ENCODE measurements at regions not wholly inside any gene's neighbourhood (a gene's known extent, or its start where the extent isn't known, plus 50 kb on each side); places are given as distances from the start of the nearest gene placed in this dataset.
"Not testable (repeated sequence)": the region's sequence is repeated elsewhere in the genome, so short reads cannot be mapped to it uniquely, and the experiment has no call there.

DNA sequence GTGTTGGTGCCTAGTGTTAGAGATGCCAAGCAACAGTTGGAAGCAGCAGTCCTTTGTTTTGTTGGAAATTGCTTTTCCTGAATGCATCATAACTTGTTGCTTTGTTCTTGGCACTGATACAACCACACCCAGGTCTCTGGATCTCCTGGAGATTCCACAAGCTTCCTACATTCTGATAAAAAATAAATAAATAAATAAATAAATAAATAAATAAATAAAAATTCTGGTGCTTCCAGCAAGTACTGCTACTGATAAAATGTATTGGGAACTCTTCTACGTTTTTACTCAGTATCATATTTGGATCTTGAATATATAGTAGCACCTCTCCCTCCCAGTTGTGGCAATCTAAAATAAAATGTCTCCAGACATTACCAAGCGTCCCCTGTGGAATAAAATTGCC, 62.7 kb upstream of the GRID2 start:
- no peak overlapping the region for H3K27ac ChIP-seq (ENCODE audit: low read depth, low read length)
- H3K4me3 ChIP-seq (ENCODE audit: low read depth, low read length): no peak overlapping the region
- H3K36me3 ChIP-seq (ENCODE audit: control insufficient read depth in 1 of 2, insufficient read depth in 2 of 2, low read length in 2 of 2): no peaks in the 10 kb centered on the region
- H3K9ac ChIP-seq (ENCODE audit: low read length): no peak overlapping the region
- H3K9me3 ChIP-seq (ENCODE audit: insufficient read depth, low read depth, low read length): no peaks in the 10 kb centered on the region
- H2BK12ac ChIP-seq (ENCODE audit: low read length): no peak overlapping the region
- H3K79me2 ChIP-seq (ENCODE audit: control insufficient read depth, insufficient read depth, low read length, poor library complexity): no peaks in the 10 kb centered on the region
- no peak overlapping the region for H2BK120ac ChIP-seq (ENCODE audit: insufficient read depth, low read length, poor library complexity)
- no peaks in the 10 kb centered on the region for H3K79me1 ChIP-seq (ENCODE audit: low read length)
- H3K4me1 ChIP-seq (ENCODE audit: control insufficient read depth in 1 of 2, insufficient read depth in 2 of 2, low read length in 2 of 2): no peaks in the 10 kb centered on the region
- WGBS (ENCODE audit: extremely low coverage, insufficient coverage, insufficient read length): no CpG with 5 or more reads among the region's 2 CpGs
- H4K12ac ChIP-seq (ENCODE audit: low read depth, low read length): no peak overlapping the region
- no peak overlapping the region for H3K23ac ChIP-seq (ENCODE audit: low read length)
- H3K14ac ChIP-seq (ENCODE audit: low read length): no peak overlapping the region
- no peak overlapping the region for H3K4ac ChIP-seq (ENCODE audit: low read depth, low read length)
- no peaks in the 10 kb centered on the region for H3K27me3 ChIP-seq (ENCODE audit: insufficient read depth, low read length)
- no peak for DNase-seq
- no peak overlapping the region for H2AK5ac ChIP-seq (ENCODE audit: low read length)
- no peak overlapping the region for H2BK5ac ChIP-seq (ENCODE audit: low read depth, low read length, poor library complexity)
- no peak overlapping the region for H4K8ac ChIP-seq (ENCODE audit: low read depth, low read length)
- no peak overlapping the region for H4K91ac ChIP-seq (ENCODE audit: low read depth, low read length)
- no peak overlapping the region for H2AFZ ChIP-seq (ENCODE audit: insufficient read depth, low read length, poor library complexity)
- H3K18ac ChIP-seq (ENCODE audit: low read length): no peak overlapping the region
- no peak overlapping the region for H3K4me2 ChIP-seq (ENCODE audit: low read length)

DNA sequence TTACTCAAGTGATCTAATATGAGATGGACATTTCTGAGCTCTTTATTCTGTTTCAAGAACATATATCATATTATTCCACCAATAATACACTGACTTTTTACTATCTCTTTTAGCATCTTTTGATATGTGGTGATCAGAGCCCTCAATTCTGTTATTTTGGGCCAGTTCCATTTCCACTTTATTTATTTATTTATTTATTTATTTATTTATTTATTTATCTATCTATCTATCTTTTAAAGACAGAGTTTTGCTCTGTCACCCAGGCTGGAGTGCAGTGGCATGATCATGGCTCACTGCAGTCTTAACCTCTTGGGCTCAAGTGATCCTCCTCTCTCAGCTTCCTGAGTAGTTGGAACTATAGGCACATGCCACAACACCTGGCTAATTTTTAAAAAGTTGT, 57.4 kb upstream of the GRID2 start:
- no peak overlapping the region for H2AFZ ChIP-seq (ENCODE audit: insufficient read depth, low read length, poor library complexity)
- H4K12ac ChIP-seq (ENCODE audit: low read depth, low read length): no peak overlapping the region
- no peak overlapping the region for H2BK5ac ChIP-seq (ENCODE audit: low read depth, low read length, poor library complexity)
- H3K9ac ChIP-seq (ENCODE audit: low read length): no peak overlapping the region
- no peak overlapping the region for H4K8ac ChIP-seq (ENCODE audit: low read depth, low read length)
- H3K23ac ChIP-seq (ENCODE audit: low read length): no peak overlapping the region
- no peaks in the 10 kb centered on the region for H3K4me1 ChIP-seq (ENCODE audit: control insufficient read depth in 1 of 2, insufficient read depth in 2 of 2, low read length in 2 of 2)
- H3K18ac ChIP-seq (ENCODE audit: low read length): no peak overlapping the region
- H2AK5ac ChIP-seq (ENCODE audit: low read length): no peak overlapping the region
- H3K4me2 ChIP-seq (ENCODE audit: low read length): no peak overlapping the region
- H3K4ac ChIP-seq (ENCODE audit: low read depth, low read length): no peak overlapping the region
- H3K79me2 ChIP-seq (ENCODE audit: control insufficient read depth, insufficient read depth, low read length, poor library complexity): no peaks in the 10 kb centered on the region
- no peak overlapping the region for H3K14ac ChIP-seq (ENCODE audit: low read length)
- H4K91ac ChIP-seq (ENCODE audit: low read depth, low read length): no peak overlapping the region
- no peak overlapping the region for H3K4me3 ChIP-seq (ENCODE audit: low read depth, low read length)
- H3K27ac ChIP-seq (ENCODE audit: low read depth, low read length): no peak overlapping the region
- no peak overlapping the region for H2BK12ac ChIP-seq (ENCODE audit: low read length)
- H2BK120ac ChIP-seq (ENCODE audit: insufficient read depth, low read length, poor library complexity): no peak overlapping the region
- no peaks in the 10 kb centered on the region for H3K79me1 ChIP-seq (ENCODE audit: low read length)
- H3K36me3 ChIP-seq (ENCODE audit: control insufficient read depth in 1 of 2, insufficient read depth in 2 of 2, low read length in 2 of 2): no peaks in the 10 kb centered on the region
- H3K9me3 ChIP-seq (ENCODE audit: insufficient read depth, low read depth, low read length): no peaks in the 10 kb centered on the region
- H3K27me3 ChIP-seq (ENCODE audit: insufficient read depth, low read length): no peaks in the 10 kb centered on the region
- no peak for DNase-seq

DNA sequence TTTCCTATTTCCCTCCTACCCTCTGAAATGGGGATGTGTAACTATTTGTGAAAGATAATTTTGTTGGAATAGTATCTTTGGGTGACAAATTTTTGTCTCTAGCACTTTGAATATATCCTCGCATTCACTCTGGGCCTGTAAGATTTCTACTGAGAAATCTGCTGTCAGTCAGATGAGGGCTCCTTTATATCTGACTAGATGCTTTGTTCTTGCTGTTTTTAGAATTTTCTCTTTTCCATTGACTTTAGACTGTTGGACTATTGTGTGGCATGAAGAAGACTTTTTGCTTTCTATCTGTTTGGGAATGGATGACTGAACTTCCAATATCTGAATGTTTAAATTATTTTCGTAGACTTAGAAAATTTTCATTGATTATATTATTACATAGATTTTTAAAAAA, 54.2 kb upstream of the GRID2 start:
- no peak for DNase-seq
- no CpG with 5 or more reads among the region's 2 CpGs for WGBS (ENCODE audit: extremely low coverage, insufficient coverage, insufficient read length)
- Histone ChIP-seq H3K4me2 (ENCODE audit: low read length) (no peak overlapping the region), H3K4me1 (ENCODE audit: control insufficient read depth in 1 of 2, insufficient read depth in 2 of 2, low read length in 2 of 2) (no peaks in the 10 kb centered on the region), H3K4me3 (ENCODE audit: low read depth, low read length) (no peak overlapping the region), H3K79me1 (ENCODE audit: low read length) (no peaks in the 10 kb centered on the region), H3K4ac (ENCODE audit: low read depth, low read length) (no peak overlapping the region), H3K27ac (ENCODE audit: low read depth, low read length) (no peak overlapping the region), H2BK120ac (ENCODE audit: insufficient read depth, low read length, poor library complexity) (no peak overlapping the region), H3K36me3 (ENCODE audit: control insufficient read depth in 1 of 2, insufficient read depth in 2 of 2, low read length in 2 of 2) (no peaks in the 10 kb centered on the region), H2BK12ac (ENCODE audit: low read length) (no peak overlapping the region), H2AFZ (ENCODE audit: insufficient read depth, low read length, poor library complexity) (no peak overlapping the region), H2AK5ac (ENCODE audit: low read length) (no peak overlapping the region), H4K91ac (ENCODE audit: low read depth, low read length) (no peak overlapping the region), H3K79me2 (ENCODE audit: control insufficient read depth, insufficient read depth, low read length, poor library complexity) (no peaks in the 10 kb centered on the region), H3K14ac (ENCODE audit: low read length) (no peak overlapping the region), H3K27me3 (ENCODE audit: insufficient read depth, low read length) (no peaks in the 10 kb centered on the region), H4K8ac (ENCODE audit: low read depth, low read length) (no peak overlapping the region), H3K9me3 (ENCODE audit: insufficient read depth, low read depth, low read length) (peaks cover under 1% of the 10 kb centered on the region), H3K18ac (ENCODE audit: low read length) (no peak overlapping the region), H4K12ac (ENCODE audit: low read depth, low read length) (no peak overlapping the region), H3K23ac (ENCODE audit: low read length) (no peak overlapping the region), H3K9ac (ENCODE audit: low read length) (no peak overlapping the region), H2BK5ac (ENCODE audit: low read depth, low read length, poor library complexity) (no peak overlapping the region)

DNA sequence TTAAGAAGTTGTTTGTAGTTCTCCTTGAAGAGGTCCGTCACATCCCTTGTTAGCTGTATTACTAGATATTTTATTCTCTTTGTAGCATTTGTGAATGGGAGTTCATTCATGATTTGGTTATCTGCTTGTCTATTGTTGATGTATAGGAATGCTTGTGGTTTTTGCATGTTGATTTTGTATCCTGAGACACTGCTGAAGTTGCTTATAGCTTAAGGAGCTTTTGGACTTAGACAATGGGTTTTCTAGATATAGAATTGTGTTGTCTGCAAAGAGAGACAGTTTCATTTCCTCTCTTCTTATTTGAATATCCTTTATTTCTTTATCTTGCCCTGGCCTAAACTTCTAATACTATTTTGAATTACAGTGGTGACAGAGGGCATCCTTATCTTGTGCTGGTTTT, 52.1 kb upstream of the GRID2 start:
- Histone ChIP-seq H3K9me3 (ENCODE audit: insufficient read depth, low read depth, low read length) (peaks cover 9% of the 10 kb centered on the region), H4K8ac (ENCODE audit: low read depth, low read length) (no peak overlapping the region), H3K9ac (ENCODE audit: low read length) (no peak overlapping the region), H2AFZ (ENCODE audit: insufficient read depth, low read length, poor library complexity) (no peak overlapping the region), H3K4me1 (ENCODE audit: control insufficient read depth in 1 of 2, insufficient read depth in 2 of 2, low read length in 2 of 2) (no peaks in the 10 kb centered on the region), H2BK120ac (ENCODE audit: insufficient read depth, low read length, poor library complexity) (no peak overlapping the region), H3K27ac (ENCODE audit: low read depth, low read length) (no peak overlapping the region), H3K79me1 (ENCODE audit: low read length) (no peaks in the 10 kb centered on the region), H3K36me3 (ENCODE audit: control insufficient read depth in 1 of 2, insufficient read depth in 2 of 2, low read length in 2 of 2) (peaks cover 0 to 2% of the 10 kb centered on the region in 2 experiments), H3K27me3 (ENCODE audit: insufficient read depth, low read length) (no peaks in the 10 kb centered on the region), H3K4me3 (ENCODE audit: low read depth, low read length) (no peak overlapping the region), H2AK5ac (ENCODE audit: low read length) (no peak overlapping the region), H3K4me2 (ENCODE audit: low read length) (no peak overlapping the region), H3K23ac (ENCODE audit: low read length) (no peak overlapping the region), H3K4ac (ENCODE audit: low read depth, low read length) (no peak overlapping the region), H3K14ac (ENCODE audit: low read length) (no peak overlapping the region), H3K79me2 (ENCODE audit: control insufficient read depth, insufficient read depth, low read length, poor library complexity) (no peaks in the 10 kb centered on the region), H2BK5ac (ENCODE audit: low read depth, low read length, poor library complexity) (no peak overlapping the region), H4K91ac (ENCODE audit: low read depth, low read length) (no peak overlapping the region), H2BK12ac (ENCODE audit: low read length) (no peak overlapping the region), H3K18ac (ENCODE audit: low read length) (no peak overlapping the region), H4K12ac (ENCODE audit: low read depth, low read length) (no peak overlapping the region)
- WGBS (ENCODE audit: extremely low coverage, insufficient coverage, insufficient read length): no CpG with 5 or more reads among the region's 1 CpG
- DNase-seq: no peak

DNA sequence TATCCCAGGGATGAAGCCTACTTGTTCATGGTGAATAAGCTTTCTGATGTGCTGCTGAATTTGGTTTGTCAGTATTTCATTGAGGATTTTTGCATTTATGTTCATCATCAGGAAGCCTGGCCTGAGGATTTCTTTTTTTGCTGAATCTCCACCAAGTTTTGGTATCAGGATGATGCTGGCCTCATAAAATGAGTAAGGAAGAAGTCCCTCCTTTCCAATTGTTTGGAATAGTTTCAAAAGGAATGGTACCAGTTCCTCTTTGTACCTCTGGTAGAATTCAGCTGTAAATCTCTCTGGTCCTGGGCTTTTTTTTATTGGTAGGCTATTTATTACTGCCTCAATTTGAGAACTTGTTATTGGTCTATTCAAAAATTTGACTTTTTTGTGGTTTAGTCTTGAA, 51.4 kb upstream of the GRID2 start:
- not testable (repeated sequence) for H2BK5ac ChIP-seq (ENCODE audit: low read depth, low read length, poor library complexity); H3K9me3 ChIP-seq (ENCODE audit: insufficient read depth, low read depth, low read length); H3K4me3 ChIP-seq (ENCODE audit: low read depth, low read length); H4K91ac ChIP-seq (ENCODE audit: low read depth, low read length); H2AFZ ChIP-seq (ENCODE audit: insufficient read depth, low read length, poor library complexity); DNase-seq; H3K79me1 ChIP-seq (ENCODE audit: low read length); H4K12ac ChIP-seq (ENCODE audit: low read depth, low read length); H2BK120ac ChIP-seq (ENCODE audit: insufficient read depth, low read length, poor library complexity); H3K36me3 ChIP-seq (ENCODE audit: control insufficient read depth in 1 of 2, insufficient read depth in 2 of 2, low read length in 2 of 2); H3K18ac ChIP-seq (ENCODE audit: low read length); H3K27me3 ChIP-seq (ENCODE audit: insufficient read depth, low read length); H3K79me2 ChIP-seq (ENCODE audit: control insufficient read depth, insufficient read depth, low read length, poor library complexity); H3K23ac ChIP-seq (ENCODE audit: low read length); H3K4me1 ChIP-seq (ENCODE audit: control insufficient read depth in 1 of 2, insufficient read depth in 2 of 2, low read length in 2 of 2); H3K9ac ChIP-seq (ENCODE audit: low read length); H3K4me2 ChIP-seq (ENCODE audit: low read length); H4K8ac ChIP-seq (ENCODE audit: low read depth, low read length); H2BK12ac ChIP-seq (ENCODE audit: low read length); H3K27ac ChIP-seq (ENCODE audit: low read depth, low read length); H3K4ac ChIP-seq (ENCODE audit: low read depth, low read length); H2AK5ac ChIP-seq (ENCODE audit: low read length); H3K14ac ChIP-seq (ENCODE audit: low read length)
